DOHH2 (cell line): ENCODE measurements at regions not wholly inside any gene's neighbourhood (a gene's known extent, or its start where the extent isn't known, plus 50 kb on each side); places are given as distances from the start of the nearest gene placed in this dataset.

Source experiments
- CTCF ChIP-seq: fragments of 200-600 bp; sonication (generic); IDR thresholded peaks from one replicate; pipeline ENCODE4 v1.5.1; 2014; ENCODE audit warnings: antibody characterized with exemption, mild to moderate bottlenecking, low read depth, low read length; ENCODE audit not compliant: poor library complexity, severe bottlenecking
- EZH2phosphoT487 ChIP-seq: fragments of 200-600 bp; sonication (generic); IDR thresholded peaks from 2 replicates; pipeline ENCODE4 v1.6.1; 2017; ENCODE audit warnings: borderline replicate concordance, mild to moderate bottlenecking, antibody characterized with exemption, low read length, moderate library complexity, mixed read lengths

GRCh38 chr13:57425531-57425930 is 206.0 kb upstream of the PCDH17 start:
- no peak for TF ChIP-seq EZH2phosphoT487
- TF ChIP-seq CTCF: no peak
